H1 (cell line): ENCODE measurements at regions not wholly inside any gene's neighbourhood (a gene's known extent, or its start where the extent isn't known, plus 50 kb on each side); places are given as distances from the start of the nearest gene placed in this dataset.

Experiments used
- CTCF ChIA-PET: fragments of 300-600 bp; sonication (Branson Sonifier 250); formaldehyde crosslinking; loops from one replicate; lab custom pipeline; 2021; ENCODE audit not compliant: partially characterized antibody; lab: Charles Lee
- POLR2A ChIA-PET: fragments of 300-600 bp; sonication (Branson Sonifier 250); formaldehyde crosslinking; loops from one replicate; lab custom pipeline; 2021; ENCODE audit warnings: inconsistent platforms; ENCODE audit not compliant: partially characterized antibody; lab: Charles Lee
- DNase-seq, 2 experiments: peaks; one replicate each; pipeline versions ENCODE4 v3.0.0 to v3.0.0-alpha.2; 2010 to 2022; ENCODE audit warnings: low spot score in 2 of 2, low read depth in 1 of 2, mixed read lengths in 1 of 2
- FAIRE-seq: peaks from 2 replicates; lab custom pipeline; 2011; peaks lifted over from hg19 to GRCh38; lab: Jason Lieb, UNC
- H2AFZ ChIP-seq: 2 replicates; pipeline ENCODE4 v1.8.1; 2012; ENCODE audit warnings: low read length, inconsistent platforms
- H2AK5ac ChIP-seq: 2 replicates; pipeline ENCODE4 v1.6.1; 2013; ENCODE audit warnings: low read depth, low read length
- H2BK120ac ChIP-seq: replicated peaks from 2 replicates; pipeline ENCODE3; 2013; ENCODE audit warnings: low read depth, low read length, inconsistent platforms
- H2BK12ac ChIP-seq: 2 replicates; pipeline ENCODE4 v1.6.1; 2013; ENCODE audit warnings: low read depth, low read length
- H2BK15ac ChIP-seq: 2 replicates; pipeline ENCODE4 v1.6.1; 2013; ENCODE audit warnings: low read length
- H2BK20ac ChIP-seq: 2 replicates; pipeline ENCODE4 v1.6.1; 2013; ENCODE audit warnings: low read length
- H2BK5ac ChIP-seq: 2 replicates; pipeline ENCODE4 v1.6.1; 2013; ENCODE audit warnings: low read depth, low read length
- H3K14ac ChIP-seq: 2 replicates; pipeline ENCODE4 v1.6.1; 2013; ENCODE audit warnings: inconsistent platforms; ENCODE audit not compliant: insufficient read length
- H3K18ac ChIP-seq: 2 replicates; pipeline ENCODE4 v1.6.1; 2013; ENCODE audit warnings: low read length; ENCODE audit errors: extremely low read depth
- H3K23ac ChIP-seq: 2 replicates; pipeline ENCODE4 v1.6.1; 2013; ENCODE audit warnings: inconsistent platforms; ENCODE audit not compliant: insufficient read length
- H3K23me2 ChIP-seq: 2 replicates; pipeline ENCODE4 v1.6.1; 2013; ENCODE audit warnings: low read depth, low read length
- H3K27ac ChIP-seq: 2 replicates; pipeline ENCODE4 v1.6.1; 2011; ENCODE audit warnings: low read depth, low read length, inconsistent platforms
- H3K27me3 ChIP-seq, 4 experiments: replicated peaks in 1 of 4; 1 replicate in 1 of 4; 2 replicates in 3 of 4; pipeline versions ENCODE4 v1.6.1 to v1.8.1; 2011 to 2013; ENCODE audit warnings: low read length in 3 of 4, mild to moderate bottlenecking in 3 of 4, inconsistent platforms in 2 of 4, mixed read lengths in 2 of 4, moderate library complexity in 1 of 4; ENCODE audit not compliant: control insufficient read depth in 3 of 4, insufficient read depth in 3 of 4; ENCODE audit errors: extremely low read depth in 1 of 4
- H3K36me3 ChIP-seq, 4 experiments: 2 replicates each; pipeline versions ENCODE4 v1.6.1 to v1.8.1; 2011 to 2013; ENCODE audit warnings: mild to moderate bottlenecking in 4 of 4, low read length in 3 of 4, moderate library complexity in 2 of 4, control low read depth in 1 of 4, inconsistent platforms in 1 of 4; ENCODE audit not compliant: insufficient read depth in 4 of 4, control insufficient read depth in 2 of 4
- H3K4ac ChIP-seq: replicated peaks from 2 replicates; pipeline ENCODE3; 2013; ENCODE audit warnings: low read length, low read depth, mixed read lengths, inconsistent platforms; ENCODE audit not compliant: insufficient read length
- H3K4me1 ChIP-seq, 4 experiments: replicated peaks in 1 of 4; 1 replicate in 1 of 4; 2 replicates in 3 of 4; pipeline versions ENCODE4 v1.6.1 to v1.8.1; 2011 to 2013; ENCODE audit warnings: low read length in 3 of 4, inconsistent platforms in 2 of 4, mixed read lengths in 1 of 4; ENCODE audit not compliant: insufficient read depth in 4 of 4, control insufficient read depth in 3 of 4
- H3K4me2 ChIP-seq, 2 experiments: 2 replicates each; pipeline versions ENCODE4 v1.6.1 to v1.8.1; 2011 to 2013; ENCODE audit warnings: low read depth in 2 of 2, low read length in 2 of 2, control low read depth in 1 of 2, inconsistent platforms in 1 of 2, mild to moderate bottlenecking in 1 of 2; ENCODE audit not compliant: insufficient read depth in 1 of 2
- H3K4me3 ChIP-seq, 4 experiments: fragments of 200-600, 300-600 bp in 1 of 4; sonication (generic), shearing (Covaris generic), sonication (Bioruptor Twin) in 1 of 4; 2 replicates each; pipeline versions ENCODE4 v1.5.1 to v1.8.1; 2011 to 2016; ENCODE audit warnings: low read length in 4 of 4, low read depth in 3 of 4, control low read depth in 2 of 4, inconsistent platforms in 2 of 4, mild to moderate bottlenecking in 2 of 4, mixed read lengths in 1 of 4, moderate library complexity in 1 of 4; ENCODE audit not compliant: insufficient read depth in 2 of 4; ENCODE audit errors: extremely low read depth in 1 of 4
- H3K56ac ChIP-seq: replicated peaks from 2 replicates; pipeline ENCODE3; 2013; ENCODE audit warnings: low read depth, mild to moderate bottlenecking, mixed read lengths, low read length, inconsistent platforms; ENCODE audit not compliant: insufficient read length
- H3K79me1 ChIP-seq: 2 replicates; pipeline ENCODE4 v1.6.1; 2013; ENCODE audit warnings: low read depth, low read length, control low read depth
- H3K79me2 ChIP-seq, 2 experiments: 2 replicates each; pipeline versions ENCODE4 v1.6.1 to v1.8.1; 2012 to 2013; ENCODE audit warnings: low read length in 2 of 2, mild to moderate bottlenecking in 2 of 2, inconsistent platforms in 1 of 2; ENCODE audit not compliant: insufficient read depth in 2 of 2, control insufficient read depth in 1 of 2
- H3K9ac ChIP-seq, 4 experiments: replicated peaks in 1 of 4; 1 replicate in 1 of 4; 2 replicates in 3 of 4; pipeline versions ENCODE4 v1.6.1 to v1.8.1; 2011 to 2013; ENCODE audit warnings: low read depth in 3 of 4, low read length in 3 of 4, control low read depth in 2 of 4, mild to moderate bottlenecking in 2 of 4, moderate library complexity in 2 of 4, inconsistent platforms in 1 of 4; ENCODE audit errors: extremely low read depth in 1 of 4
- H3K9me3 ChIP-seq, 2 experiments: 2 replicates each; pipeline versions ENCODE4 v1.6.1 to v1.8.1; 2012 to 2013; ENCODE audit warnings: mild to moderate bottlenecking in 2 of 2, moderate library complexity in 2 of 2, control low read depth in 1 of 2, inconsistent platforms in 1 of 2, low read depth in 1 of 2, low read length in 1 of 2, mixed read lengths in 1 of 2; ENCODE audit not compliant: insufficient read depth in 2 of 2
- H4K20me1 ChIP-seq, 2 experiments: replicated peaks in 1 of 2; 2 replicates each; pipeline versions ENCODE3 to v1.8.1; 2011 to 2013; ENCODE audit warnings: inconsistent platforms in 2 of 2, low read length in 2 of 2, mild to moderate bottlenecking in 1 of 2; ENCODE audit not compliant: insufficient read depth in 2 of 2, control insufficient read depth in 1 of 2
- H4K5ac ChIP-seq: 2 replicates; pipeline ENCODE4 v1.6.1; 2013; ENCODE audit warnings: low read length, low read depth, mixed read lengths, inconsistent platforms; ENCODE audit not compliant: insufficient read length
- H4K8ac ChIP-seq: 2 replicates; pipeline ENCODE4 v1.8.0; 2013; ENCODE audit warnings: mild to moderate bottlenecking, moderate library complexity, low read length, inconsistent platforms; ENCODE audit not compliant: insufficient read depth; ENCODE audit errors: extremely low read depth
- H4K91ac ChIP-seq: replicated peaks from 2 replicates; pipeline ENCODE3; 2013; ENCODE audit warnings: low read length, mixed read lengths, inconsistent platforms; ENCODE audit not compliant: insufficient read length
- ATF3 ChIP-seq: IDR thresholded peaks from 2 replicates; pipeline ENCODE4 v1.6.1; 2011; ENCODE audit warnings: low read depth, mild to moderate bottlenecking, low read length; ENCODE audit not compliant: insufficient read depth
- BACH1 ChIP-seq: IDR thresholded peaks from 2 replicates; pipeline ENCODE4 v1.6.1; 2012; ENCODE audit warnings: low read length, improper control_type of control experiment
- CREB1 ChIP-seq: IDR thresholded peaks from 2 replicates; pipeline ENCODE4 v1.6.1; 2012; ENCODE audit warnings: inconsistent platforms
- EP300 ChIP-seq, 2 experiments: IDR thresholded peaks; 1 replicate in 1 of 2; 2 replicates in 1 of 2; pipeline ENCODE4 v1.6.1; 2011 to 2012; ENCODE audit warnings: low read depth in 2 of 2, low read length in 2 of 2, mild to moderate bottlenecking in 2 of 2, borderline replicate concordance in 1 of 2, inconsistent platforms in 1 of 2, moderate library complexity in 1 of 2
- HDAC2 ChIP-seq, 2 experiments: fragments of 300-600 bp in 1 of 2; sonication (generic) in 1 of 2; IDR thresholded peaks; 2 replicates each; pipeline ENCODE4 v1.6.1; 2011 to 2012; ENCODE audit warnings: low read depth in 2 of 2, low read length in 2 of 2, mild to moderate bottlenecking in 2 of 2, moderate library complexity in 2 of 2, borderline replicate concordance in 1 of 2, inconsistent platforms in 1 of 2
- KDM4A ChIP-seq: IDR thresholded peaks from one replicate; pipeline ENCODE4 v1.7.1; 2012; ENCODE audit warnings: low read depth, mild to moderate bottlenecking, moderate library complexity, low read length, inconsistent platforms; ENCODE audit not compliant: severe bottlenecking
- KDM5A ChIP-seq: fragments of 200-600 bp; IDR thresholded peaks from 2 replicates; pipeline ENCODE4 v1.7.1; 2012; ENCODE audit warnings: mild to moderate bottlenecking, low read length, inconsistent platforms, mixed read lengths
- NRF1 ChIP-seq: IDR thresholded peaks from 2 replicates; pipeline ENCODE4 v1.6.1; 2011; ENCODE audit warnings: mild to moderate bottlenecking, low read depth, low read length, improper control_type of control experiment
- POU5F1 ChIP-seq: IDR thresholded peaks from 2 replicates; pipeline ENCODE4 v1.6.1; 2011; ENCODE audit warnings: low read depth, mild to moderate bottlenecking, low read length, moderate library complexity
- RAD21 ChIP-seq, 2 experiments: IDR thresholded peaks in 1 of 2; conservative IDR thresholded peaks in 1 of 2; 2 replicates each; pipeline ENCODE4 v1.6.1; 2011; ENCODE audit warnings: low read depth in 2 of 2, low read length in 2 of 2, improper control_type of control experiment in 1 of 2, inconsistent platforms in 1 of 2, mild to moderate bottlenecking in 1 of 2, moderate library complexity in 1 of 2
- SIX5 ChIP-seq: IDR thresholded peaks from 2 replicates; pipeline ENCODE4 v1.6.1; 2011; ENCODE audit warnings: mild to moderate bottlenecking, low read depth, low read length
- SP1 ChIP-seq: IDR thresholded peaks from 2 replicates; pipeline ENCODE4 v1.6.1; 2011; ENCODE audit warnings: low read depth, low read length
- TAF1 ChIP-seq: IDR thresholded peaks from 2 replicates; pipeline ENCODE4 v1.6.1; 2011; ENCODE audit warnings: mild to moderate bottlenecking, low read depth, low read length
- TEAD4 ChIP-seq: IDR thresholded peaks from 2 replicates; pipeline ENCODE4 v1.6.1; 2012; ENCODE audit warnings: low read depth, low read length, inconsistent platforms, mixed read lengths
- WGBS, 2 experiments: shearing (Covaris generic) in 1 of 2; methylation state at CpG; one replicate each; pipeline versions ENCODE4 v1.1.6 to v1.1.7; 2013 to 2015; ENCODE audit warnings: low lambda C conversion rate in 2 of 2, mixed read lengths in 2 of 2, inconsistent platforms in 1 of 2, low coverage in 1 of 2, missing lambda C conversion rate in 1 of 2; ENCODE audit not compliant: insufficient replicate concordance in 2 of 2, insufficient coverage in 1 of 2, insufficient read length in 1 of 2; ENCODE audit errors: extremely low coverage in 1 of 2, missing lambda C conversion rate in 1 of 2; 5-methylcytosine and 5-hydroxymethylcytosine counted together

- no peak overlapping the region for H2BK120ac ChIP-seq
- H2BK15ac ChIP-seq = no peak overlapping the region
- H3K14ac ChIP-seq = no peak overlapping the region
- H3K23ac ChIP-seq = no peak overlapping the region
- H4K20me1 ChIP-seq = no peaks in the 10 kb centered on the region
- H3K4me2 ChIP-seq = no peak overlapping the region
- FAIRE-seq (no peak), DNase-seq (no peak)
- H3K27ac ChIP-seq = no peak overlapping the region
- H2AFZ ChIP-seq = no peak overlapping the region
- no peaks in the 10 kb centered on the region for H3K27me3 ChIP-seq
- no peak overlapping the region for H2BK20ac ChIP-seq
- POLR2A ChIA-PET = no interaction called here
- no peaks in the 10 kb centered on the region for H3K79me2 ChIP-seq
- 0 out of 2 replicates have a peak, but pooled peaks cover 1% of the 10 kb centered on the region for H3K23me2 ChIP-seq
- H3K36me3 ChIP-seq = no peaks in the 10 kb centered on the region
- H2BK5ac ChIP-seq = no peak overlapping the region
- H3K9ac ChIP-seq = no peak overlapping the region
- H3K18ac ChIP-seq = no peak overlapping the region
- 81% methylated on average over 2 of the region's 2 CpGs; no CpG with 5 or more reads in 1 of the 2 experiments for WGBS, 2 experiments
- no peak overlapping the region for H2AK5ac ChIP-seq
- H4K8ac ChIP-seq = no peak overlapping the region
- no peak overlapping the region for H2BK12ac ChIP-seq
- H3K56ac ChIP-seq = no peak overlapping the region
- H3K4ac ChIP-seq = no peak overlapping the region
- CTCF ChIA-PET = no interaction called here
- no peak overlapping the region for H3K4me3 ChIP-seq
- H4K5ac ChIP-seq = no peak overlapping the region
- no peak overlapping the region for H4K91ac ChIP-seq
- no peak for TF ChIP-seq RAD21 (IDR thresholded peaks at IDR 0.05 in 1 of 2, conservative IDR thresholded peaks at IDR 0.05 in 1 of 2; ENCODE audit: low read depth in 2 of 2, low read length in 2 of 2)
- no peak for TF ChIP-seq TAF1
- TF ChIP-seq EP300 (IDR thresholded peaks at IDR 0.05; ENCODE audit: borderline replicate concordance in 1 of 2, low read depth in 2 of 2, low read length in 2 of 2) = no peak
- no peak for TF ChIP-seq HDAC2 (IDR thresholded peaks at IDR 0.05; ENCODE audit: borderline replicate concordance in 1 of 2, low read depth in 2 of 2, low read length in 2 of 2)
- no peak for TF ChIP-seq SP1
- no peak for TF ChIP-seq BACH1
- no peak for TF ChIP-seq SIX5
- TF ChIP-seq CREB1 = no peak
- no peak for TF ChIP-seq KDM5A
- no peak for TF ChIP-seq KDM4A
- no peak for TF ChIP-seq TEAD4
- TF ChIP-seq POU5F1 = no peak
- TF ChIP-seq ATF3 = no peak
- TF ChIP-seq NRF1 = no peak
- H3K79me1 ChIP-seq = no peaks in the 10 kb centered on the region
- H3K9me3 ChIP-seq = no peaks in the 10 kb centered on the region
- no peaks in the 10 kb centered on the region for H3K4me1 ChIP-seq
Observed at GRCh38 chr2:228600265-228600664, 418.8 kb upstream of the SPHKAP start.
